Islet of Langerhans (tissue), 1 donor: ENCODE measurements at regions not wholly inside any gene's neighbourhood (a gene's known extent, or its start where the extent isn't known, plus 50 kb on each side); places are given as distances from the start of the nearest gene placed in this dataset.

Source experiments
- FAIRE-seq: peaks from one replicate; lab custom pipeline; 2011; peaks lifted over from hg19 to GRCh38; lab: Jason Lieb, UNC

GRCh38 chr6:142500250-142500786 lies 198.5 kb downstream of the ADGRG6 start:
- no peak for FAIRE-seq

- no peak for FAIRE-seq
Measured at GRCh38 chr6:142501795-142502194, 200.0 kb downstream of the ADGRG6 start.

- FAIRE-seq = no peak
Measured at GRCh38 chr6:142507065-142507464, 205.3 kb downstream of the ADGRG6 start.

DNA sequence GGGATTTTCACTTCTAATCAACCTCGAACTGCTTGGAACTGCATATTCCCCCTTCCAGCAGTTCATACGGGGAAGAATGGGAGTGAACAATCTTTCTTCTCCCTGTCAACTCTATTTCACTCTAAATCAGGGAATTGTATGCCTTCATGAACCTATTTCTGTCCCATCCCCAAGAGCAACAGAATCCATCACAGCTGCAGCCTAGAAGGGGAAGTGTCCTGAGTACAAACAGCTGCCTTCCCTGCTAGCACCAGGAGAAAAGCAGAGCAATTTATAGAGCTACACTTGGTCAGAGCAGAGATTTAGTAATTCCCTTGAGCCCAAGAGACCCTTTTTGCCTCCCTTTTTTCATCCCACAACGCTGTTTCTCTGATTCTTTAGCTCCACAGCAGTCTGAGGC lies 208.4 kb downstream of the ADGRG6 start:
- FAIRE-seq = no peak

DNA sequence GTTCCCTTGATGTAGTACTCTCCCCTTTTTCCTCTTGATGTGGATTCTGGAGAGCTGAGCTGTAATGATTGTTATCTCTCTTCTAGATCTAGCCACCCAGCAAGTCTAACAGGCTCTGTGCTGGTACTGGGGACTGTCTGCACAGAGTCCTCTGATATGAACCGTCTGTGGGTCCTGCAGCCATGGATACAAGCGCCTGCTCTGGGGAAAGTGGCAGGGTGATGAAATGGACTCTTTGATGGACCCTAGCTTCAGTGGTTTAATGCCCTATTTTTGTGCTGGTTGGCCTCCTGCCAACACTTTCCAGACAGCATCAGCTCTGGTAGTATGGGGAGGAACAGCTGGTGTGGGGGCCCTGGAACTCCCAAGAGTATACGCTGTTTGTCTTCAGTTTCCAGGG lies 216.3 kb downstream of the ADGRG6 start:
- no peak for FAIRE-seq

GRCh38 chr6:142518761-142519160 lies 217.0 kb downstream of the ADGRG6 start:
- FAIRE-seq = no peak

GRCh38 chr6:142521791-142522190 lies 220.0 kb downstream of the ADGRG6 start:
- no peak for FAIRE-seq

GRCh38 chr6:142523515-142524375 lies 221.9 kb downstream of the ADGRG6 start:
- no peak for FAIRE-seq

- no peak for FAIRE-seq
Measured at GRCh38 chr6:142530566-142530965, 228.8 kb downstream of the ADGRG6 start.

- FAIRE-seq = no peak
Measured at GRCh38 chr6:142531727-142532126, 229.9 kb downstream of the ADGRG6 start.

DNA sequence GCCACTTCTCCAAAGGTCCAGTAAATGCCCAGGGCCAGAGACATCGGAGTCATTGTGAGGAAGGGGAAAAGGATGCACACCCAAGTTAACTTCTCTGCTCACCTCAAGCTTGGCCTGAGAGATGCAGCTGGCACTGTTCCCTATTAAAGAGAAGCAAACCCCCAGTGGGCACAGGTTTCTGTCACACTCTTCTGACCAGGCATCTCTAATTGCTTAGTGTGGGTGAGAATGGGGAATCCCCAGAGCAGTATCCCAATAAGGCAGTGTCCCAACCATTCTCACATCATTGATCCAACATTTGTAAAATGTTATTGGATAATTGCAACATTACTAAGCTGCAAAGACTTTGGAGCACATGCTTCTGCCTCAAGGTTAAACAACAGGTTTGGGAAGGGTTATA lies 232.3 kb downstream of the ADGRG6 start:
- FAIRE-seq = no peak

DNA sequence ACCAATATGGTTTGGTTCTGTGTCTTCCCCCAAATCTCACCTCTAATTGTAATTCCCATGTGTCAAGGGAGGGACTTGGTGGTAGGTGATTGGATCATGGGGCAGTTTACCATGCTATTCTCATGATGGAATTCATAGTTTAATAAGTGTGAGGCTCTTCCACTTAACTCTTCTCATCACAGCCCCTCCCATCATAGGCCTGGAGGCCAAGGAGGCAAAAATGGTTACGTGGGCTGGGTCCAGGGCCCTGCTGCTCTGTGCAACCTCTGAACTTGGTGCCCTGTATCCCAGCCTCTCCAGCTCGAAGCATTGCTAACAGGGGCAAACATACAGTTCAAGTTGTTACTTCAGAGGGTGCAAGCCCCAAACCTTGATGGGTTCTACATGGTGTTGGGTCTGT lies 232.7 kb downstream of the ADGRG6 start:
- FAIRE-seq = no peak

- FAIRE-seq = no peak
Measured at GRCh38 chr6:142537612-142538478, 236.0 kb downstream of the ADGRG6 start.

GRCh38 chr6:142542704-142543233 lies 241.0 kb downstream of the ADGRG6 start:
- FAIRE-seq = no peak

GRCh38 chr6:142543606-142544005 lies 241.8 kb downstream of the ADGRG6 start:
- no peak for FAIRE-seq

DNA sequence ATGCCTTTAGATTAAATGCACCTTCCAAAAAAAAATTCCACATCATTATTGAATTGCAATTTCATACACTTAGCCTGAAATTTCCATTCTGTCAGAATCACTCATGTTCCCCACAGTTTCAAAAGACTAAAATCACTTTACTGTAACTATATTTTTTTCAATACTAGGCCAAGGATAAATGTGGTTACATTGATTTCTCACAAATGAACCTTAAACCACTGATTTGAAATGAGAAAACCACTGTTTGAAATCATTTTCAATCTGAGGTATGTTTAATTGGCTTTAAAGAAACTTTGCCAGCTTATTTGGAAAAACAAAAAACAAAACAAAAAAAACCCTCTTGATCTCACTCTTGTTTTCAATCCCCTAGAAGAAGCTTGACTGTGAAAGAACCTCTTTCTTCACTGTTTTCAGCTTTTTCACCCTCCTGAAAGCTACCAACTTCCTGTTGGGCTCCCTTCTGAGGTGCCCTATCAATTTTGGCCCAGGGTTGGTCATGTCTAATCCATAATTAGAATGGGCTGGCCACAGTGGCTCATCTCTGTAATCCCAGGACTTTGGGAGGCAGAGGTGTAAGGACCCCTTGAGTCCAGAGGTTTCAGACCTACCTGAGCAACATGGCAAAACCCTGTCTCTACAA lies 242.5 kb downstream of the ADGRG6 start:
- FAIRE-seq = no peak

DNA sequence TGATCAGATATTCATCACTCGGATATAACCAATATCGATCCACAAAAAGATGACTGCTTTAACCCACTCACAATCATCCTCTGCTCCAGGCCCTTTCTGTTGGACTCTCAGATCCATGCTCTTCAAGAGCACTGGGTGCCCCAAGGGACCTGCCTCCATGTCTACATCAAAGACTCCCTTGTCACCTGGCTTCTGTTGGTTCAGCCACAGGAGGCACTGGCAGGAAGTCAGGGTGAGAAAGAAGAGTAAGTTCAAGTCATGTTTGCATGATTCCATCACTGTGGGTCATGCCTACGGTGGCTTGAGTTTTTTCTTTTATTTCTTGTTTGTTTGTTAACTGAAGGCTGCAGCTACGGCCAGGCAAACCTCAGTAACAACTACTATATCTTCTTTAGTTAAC lies 243.3 kb downstream of the ADGRG6 start:
- no peak for FAIRE-seq

- no peak for FAIRE-seq
Measured at GRCh38 chr6:142548566-142548965, 246.8 kb downstream of the ADGRG6 start.

DNA sequence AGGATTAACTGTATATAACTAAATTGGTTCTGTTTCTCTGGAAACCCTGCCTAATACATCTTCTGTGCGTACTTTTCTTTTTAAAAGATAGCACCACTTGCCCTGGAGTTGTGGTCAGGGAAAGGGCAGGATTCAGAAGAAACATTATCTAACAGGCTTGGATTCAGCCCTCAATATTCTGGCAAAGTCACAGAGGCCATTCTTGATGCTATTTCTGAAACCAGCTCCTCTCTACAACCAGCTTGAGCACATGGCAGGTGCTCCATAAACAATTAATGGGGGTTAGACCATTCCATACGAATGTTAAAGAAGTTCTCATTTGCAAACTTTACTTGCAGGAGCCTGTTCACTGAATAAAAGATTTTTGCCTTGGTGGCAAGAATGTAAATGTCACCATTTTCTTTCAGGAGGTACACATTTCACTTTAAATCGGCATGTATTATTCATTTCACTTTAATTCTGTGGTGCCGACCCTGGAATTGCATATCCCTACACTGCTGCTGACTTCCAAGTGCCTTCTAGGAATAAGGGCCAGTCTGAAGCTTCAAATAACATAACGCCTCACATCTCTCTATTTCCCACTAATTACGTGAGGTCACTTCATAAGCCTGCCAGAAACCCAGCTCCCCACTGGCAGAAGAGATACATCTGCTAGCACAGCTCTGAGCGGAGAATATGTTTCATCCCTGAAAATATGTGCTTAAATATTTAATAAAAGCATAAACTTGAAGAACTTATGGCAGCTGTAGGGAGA lies 248.7 kb downstream of the ADGRG6 start:
- FAIRE-seq = no peak

DNA sequence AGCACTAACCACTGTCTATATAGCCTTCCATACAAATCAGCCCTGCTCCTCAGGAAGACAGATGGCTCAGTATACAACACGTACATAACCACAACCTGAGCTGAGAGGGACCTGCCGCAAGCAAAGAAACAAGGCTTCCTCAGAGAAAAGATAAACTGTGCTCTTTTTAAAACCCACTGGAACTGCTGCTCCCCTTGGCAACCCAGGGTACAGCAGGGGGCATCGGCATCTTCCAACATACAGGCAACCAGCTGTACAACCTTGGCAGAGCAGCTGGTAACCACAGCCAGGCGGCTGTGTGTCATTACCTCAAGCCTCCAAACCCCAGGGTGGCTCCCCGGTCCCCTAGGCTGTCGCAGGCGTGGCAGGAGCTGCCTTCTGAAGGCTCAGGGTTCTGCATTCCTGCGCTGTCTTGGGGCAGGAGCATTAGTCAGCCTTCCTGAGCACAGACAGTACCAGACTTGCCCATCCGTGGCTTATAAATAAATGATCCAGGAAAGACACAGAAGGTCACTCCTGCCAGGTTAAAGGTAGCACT lies 249.5 kb downstream of the ADGRG6 start:
- FAIRE-seq = no peak

GRCh38 chr6:142558786-142559185 lies 257.0 kb downstream of the ADGRG6 start:
- no peak for FAIRE-seq
